Mesodermal cell (in vitro differentiated cells): ENCODE measurements at regions not wholly inside any gene's neighbourhood (a gene's known extent, or its start where the extent isn't known, plus 50 kb on each side); places are given as distances from the start of the nearest gene placed in this dataset.

ENCODE experiments used
- H3K27ac ChIP-seq: 2 replicates; pipeline ENCODE4 v1.7.0; 2013; ENCODE audit warnings: mild to moderate bottlenecking, low read depth, low read length, moderate library complexity; ENCODE audit not compliant: severe bottlenecking
- H3K36me3 ChIP-seq: 2 replicates; pipeline ENCODE4 v1.7.1; 2013; ENCODE audit warnings: mild to moderate bottlenecking, low read length, moderate library complexity; ENCODE audit not compliant: control insufficient read depth, insufficient read depth
- H3K4me1 ChIP-seq: one replicate; pipeline ENCODE4 v1.7.1; 2013; ENCODE audit warnings: mild to moderate bottlenecking, low read length; ENCODE audit not compliant: insufficient read depth, control insufficient read depth, poor library complexity, severe bottlenecking
- H3K4me3 ChIP-seq: 2 replicates; pipeline ENCODE4 v1.7.0; 2013; ENCODE audit warnings: low read length, control low read depth, mild to moderate bottlenecking; ENCODE audit not compliant: insufficient read depth, poor library complexity, severe bottlenecking; ENCODE audit errors: extremely low read depth
- H3K9me3 ChIP-seq: 2 replicates; pipeline ENCODE4 v1.7.1; 2013; ENCODE audit warnings: mild to moderate bottlenecking, low read length, moderate library complexity; ENCODE audit not compliant: control insufficient read depth
- WGBS, 2 experiments: methylation state at CpG; one replicate each; pipeline ENCODE4 v1.1.5; 2013; ENCODE audit warnings: missing lambda C conversion rate in 2 of 2; ENCODE audit not compliant: insufficient coverage in 2 of 2; 5-methylcytosine and 5-hydroxymethylcytosine counted together

GRCh38 chr5:42880496-42881150 is 68.9 kb upstream of the SELENOP start:
- H3K36me3 ChIP-seq: no peaks in the 10 kb centered on the region
- no peaks in the 10 kb centered on the region for H3K9me3 ChIP-seq
- no CpG with 5 or more reads among the region's 1 CpG for WGBS, 2 experiments
- H3K27ac ChIP-seq: no peak overlapping the region
- peaks cover 3% of the 10 kb centered on the region for H3K4me1 ChIP-seq
- no peak overlapping the region for H3K4me3 ChIP-seq

GRCh38 chr5:42879291-42879690 is 67.6 kb upstream of the SELENOP start:
- no peaks in the 10 kb centered on the region for H3K9me3 ChIP-seq
- H3K4me1 ChIP-seq: peaks cover 3% of the 10 kb centered on the region
- no peak overlapping the region for H3K4me3 ChIP-seq
- H3K36me3 ChIP-seq: no peaks in the 10 kb centered on the region
- H3K27ac ChIP-seq: no peak overlapping the region
- 84 to 94% methylated on average over 2 of the region's 2 CpGs for WGBS, 2 experiments

DNA sequence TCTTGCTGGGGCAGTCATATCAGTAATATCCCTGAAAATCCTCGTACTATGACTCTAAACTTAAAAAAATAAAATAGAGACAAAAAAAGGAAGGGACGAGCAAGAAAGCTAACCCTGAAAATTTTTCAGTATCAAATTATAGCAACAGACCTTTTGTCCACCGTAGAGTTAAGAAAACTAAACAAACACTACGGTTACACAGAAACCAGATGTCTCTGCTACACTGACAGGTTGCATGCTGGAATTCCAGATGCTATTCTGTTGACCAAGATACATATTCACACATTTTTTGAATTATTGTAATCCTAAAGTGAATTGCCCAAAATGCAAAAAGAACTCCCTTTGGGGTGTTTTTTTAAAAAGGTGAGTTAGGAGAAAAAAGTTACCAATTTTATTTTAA is 66.9 kb upstream of the SELENOP start:
- H3K27ac ChIP-seq: no peak overlapping the region
- 90 to 100% methylated on average over 2 of the region's 4 CpGs for WGBS, 2 experiments

GRCh38 chr5:42878041-42878440 is 66.3 kb upstream of the SELENOP start:
- H3K9me3 ChIP-seq: no peaks in the 10 kb centered on the region
- peaks cover 3% of the 10 kb centered on the region for H3K4me1 ChIP-seq
- H3K36me3 ChIP-seq: no peaks in the 10 kb centered on the region
- H3K27ac ChIP-seq: no peak overlapping the region
- H3K4me3 ChIP-seq: no peak overlapping the region

More for the DNA sequence above, 66.9 kb upstream of the SELENOP start:
- Histone ChIP-seq H3K4me1 (peaks cover 3% of the 10 kb centered on the region), H3K4me3 (no peak overlapping the region), H3K36me3 (no peaks in the 10 kb centered on the region), H3K9me3 (no peaks in the 10 kb centered on the region)

- Histone ChIP-seq H3K4me3 (no peak overlapping the region), H3K36me3 (no peaks in the 10 kb centered on the region), H3K27ac (no peak overlapping the region), H3K9me3 (no peaks in the 10 kb centered on the region), H3K4me1 (peaks cover 3% of the 10 kb centered on the region)
- 100% methylated on average over 1 of the region's 2 CpGs for WGBS, 2 experiments
These were observed 65.7 kb upstream of the SELENOP start for GRCh38 chr5:42877431-42877830.

DNA sequence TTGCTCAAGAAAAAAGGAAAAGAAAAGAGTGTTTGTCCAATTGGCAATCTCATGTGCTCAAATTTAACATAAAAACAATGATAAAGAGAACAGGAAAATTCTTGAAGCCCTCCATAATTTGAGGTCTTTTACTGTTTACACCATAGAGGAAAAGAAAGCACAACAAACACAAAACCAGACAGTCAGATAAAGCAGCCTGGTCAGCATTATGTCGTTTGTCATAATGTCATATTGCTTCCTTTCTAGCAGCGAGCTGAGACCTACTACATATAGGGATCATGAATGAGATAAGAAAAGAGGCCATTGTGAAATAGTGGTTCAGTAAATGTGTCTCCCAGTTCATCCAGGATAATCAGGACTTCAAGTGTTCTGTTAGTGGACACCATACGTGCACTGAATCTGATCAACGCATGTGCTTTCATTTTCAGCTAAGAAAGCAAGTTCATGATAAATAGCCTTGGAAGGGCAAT is 64.7 kb upstream of the SELENOP start:
- 92 to 100% methylated on average over 2 of the region's 4 CpGs for WGBS, 2 experiments
- H3K4me3 ChIP-seq: no peak overlapping the region
- peaks cover 5% of the 10 kb centered on the region for H3K4me1 ChIP-seq
- H3K9me3 ChIP-seq: no peaks in the 10 kb centered on the region
- peak overlapping the region; percentile 36 for H3K27ac ChIP-seq
- H3K36me3 ChIP-seq: no peaks in the 10 kb centered on the region

- H3K4me1 ChIP-seq: peaks cover 10% of the 10 kb centered on the region
- WGBS, 2 experiments: 70 to 100% methylated on average over 1 of the region's 1 CpG
- H3K36me3 ChIP-seq: no peaks in the 10 kb centered on the region
- H3K4me3 ChIP-seq: no peak overlapping the region
- no peaks in the 10 kb centered on the region for H3K9me3 ChIP-seq
- peak overlapping the region; percentile 36 for H3K27ac ChIP-seq
These were observed 64.2 kb upstream of the SELENOP start for GRCh38 chr5:42875785-42876374.

- Histone ChIP-seq H3K4me3 (no peak overlapping the region), H3K9me3 (no peaks in the 10 kb centered on the region), H3K27ac (no peak overlapping the region), H3K36me3 (no peaks in the 10 kb centered on the region), H3K4me1 (peaks cover 16% of the 10 kb centered on the region)
These were observed 63.5 kb upstream of the SELENOP start for GRCh38 chr5:42875211-42875610.

DNA sequence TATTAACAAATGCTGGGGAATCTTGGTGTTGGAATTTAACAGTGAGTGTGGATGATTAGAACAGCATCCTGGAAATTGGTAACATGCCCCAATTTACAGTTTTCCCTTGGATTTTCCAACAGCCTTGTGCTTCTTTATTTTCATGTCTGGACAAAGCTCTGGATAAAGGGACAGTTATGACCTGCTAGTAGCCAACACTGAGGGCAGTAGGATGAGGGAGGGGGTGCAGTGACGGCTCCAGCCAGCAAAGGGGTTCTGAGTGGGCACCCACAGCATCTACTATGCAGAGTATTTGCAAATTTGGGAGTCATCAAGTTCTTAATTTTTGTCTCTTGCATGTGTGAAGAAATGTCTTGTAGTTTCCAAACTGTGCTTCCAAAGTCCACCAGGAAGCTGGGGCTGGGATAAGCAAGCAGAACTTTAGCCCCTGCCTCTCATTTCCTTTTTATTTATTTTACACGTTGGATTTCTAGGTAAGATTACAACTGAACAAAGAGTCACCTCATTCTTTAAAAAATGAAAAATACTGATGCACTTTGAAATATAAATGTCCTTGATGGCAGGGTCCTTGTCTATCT is 63.0 kb upstream of the SELENOP start:
- no peak overlapping the region for H3K4me3 ChIP-seq
- 100% methylated on average over 1 of the region's 2 CpGs; no CpG with 5 or more reads in 1 of the 2 experiments for WGBS, 2 experiments
- peaks cover 18% of the 10 kb centered on the region for H3K4me1 ChIP-seq
- H3K27ac ChIP-seq: no peak overlapping the region
- no peaks in the 10 kb centered on the region for H3K9me3 ChIP-seq
- H3K36me3 ChIP-seq: no peaks in the 10 kb centered on the region

DNA sequence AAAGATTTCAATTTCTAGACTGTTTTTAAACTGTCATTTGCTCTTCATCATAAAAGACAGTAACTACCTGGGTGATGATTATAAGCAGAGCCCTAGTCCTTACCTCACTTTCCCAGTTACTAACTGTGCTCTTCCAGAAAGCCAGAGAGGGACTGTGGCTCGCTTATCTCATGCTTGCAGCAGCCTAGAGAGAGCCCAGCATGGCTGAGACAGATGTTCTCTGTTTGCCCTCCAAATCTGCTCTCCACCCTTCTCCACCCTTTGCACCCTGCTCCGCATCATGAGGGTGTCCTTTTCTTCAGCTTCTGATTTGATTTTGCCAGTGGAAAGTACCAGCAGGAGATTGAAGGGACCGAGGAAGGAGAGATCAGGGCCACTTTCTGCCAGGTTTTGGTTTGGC is 61.2 kb upstream of the SELENOP start:
- Histone ChIP-seq H3K9me3 (no peaks in the 10 kb centered on the region), H3K4me1 (peaks cover 18% of the 10 kb centered on the region), H3K36me3 (no peaks in the 10 kb centered on the region), H3K4me3 (no peak overlapping the region), H3K27ac (peak overlapping the region; percentile 16)
- 90% methylated on average over 2 of the region's 3 CpGs for WGBS, 2 experiments

- Histone ChIP-seq H3K9me3 (no peaks in the 10 kb centered on the region), H3K4me3 (no peak overlapping the region), H3K36me3 (no peaks in the 10 kb centered on the region), H3K27ac (peak overlapping the region; percentile 88), H3K4me1 (peaks cover 15% of the 10 kb centered on the region)
- 69 to 81% methylated on average over 4 of the region's 4 CpGs for WGBS, 2 experiments
These were observed 59.3 kb upstream of the SELENOP start for GRCh38 chr5:42870882-42871418.
